HG02623 (cell line): ENCODE measurements at regions not wholly inside any gene's neighbourhood (a gene's known extent, or its start where the extent isn't known, plus 50 kb on each side); places are given as distances from the start of the nearest gene placed in this dataset.

Source experiments
- ATAC-seq: cut with Tn5 transposase; IDR thresholded peaks from one replicate; pipeline ENCODE4 v1.9.1; 2021; ENCODE audit warnings: moderate library complexity; ENCODE audit not compliant: unreplicated experiment

- ATAC-seq: no peak
Measured at GRCh38 chr12:4223273-4223845, 50.2 kb upstream of the CCND2 start.

GRCh38 chr12:4221258-4221620 is 52.3 kb upstream of the CCND2 start:
- ATAC-seq: no peak

GRCh38 chr12:4220536-4221257 is 52.9 kb upstream of the CCND2 start:
- ATAC-seq: no peak

GRCh38 chr12:4217091-4217490 is 56.5 kb upstream of the CCND2 start:
- no peak for ATAC-seq

- ATAC-seq: no peak
Measured at GRCh38 chr12:4216187-4216927, 57.2 kb upstream of the CCND2 start.

- peak; percentile 57 for ATAC-seq
Measured at GRCh38 chr12:4215229-4216186, 58.1 kb upstream of the CCND2 start.

GRCh38 chr12:4214877-4215228 is 58.7 kb upstream of the CCND2 start:
- ATAC-seq: no peak

- no peak for ATAC-seq
Measured at GRCh38 chr12:4213471-4213870, 60.1 kb upstream of the CCND2 start.

GRCh38 chr12:4212845-4213244 is 60.7 kb upstream of the CCND2 start:
- ATAC-seq: no peak

- ATAC-seq: no peak
Measured at GRCh38 chr12:4211372-4211771, 62.2 kb upstream of the CCND2 start.

GRCh38 chr12:4210183-4210582 is 63.4 kb upstream of the CCND2 start:
- no peak for ATAC-seq

- ATAC-seq: no peak
Measured at GRCh38 chr12:4206470-4206869, 67.1 kb upstream of the CCND2 start.

- no peak for ATAC-seq
Measured at GRCh38 chr12:4203772-4204376, 69.7 kb upstream of the CCND2 start.

GRCh38 chr12:4202918-4203317 is 70.6 kb upstream of the CCND2 start:
- no peak for ATAC-seq

- ATAC-seq: no peak
Measured at GRCh38 chr12:4202487-4202886, 71.1 kb upstream of the CCND2 start.

GRCh38 chr12:4201333-4202100 is 72.0 kb upstream of the CCND2 start:
- ATAC-seq: no peak

- ATAC-seq: no peak
Measured at GRCh38 chr12:4197922-4198763, 75.4 kb upstream of the CCND2 start.

GRCh38 chr12:4196805-4197420 is 76.6 kb upstream of the CCND2 start:
- ATAC-seq: no peak

- ATAC-seq: no peak
Measured at GRCh38 chr12:4194668-4195067, 78.9 kb upstream of the CCND2 start.
